Peyer's patch (tissue), 4 donors: ENCODE measurements at regions not wholly inside any gene's neighbourhood (a gene's known extent, or its start where the extent isn't known, plus 50 kb on each side); places are given as distances from the start of the nearest gene placed in this dataset.

Source experiments
- DNase-seq, 3 donors: peaks; one replicate each; pipeline ENCODE4 v3.0.0-alpha.2; 2017 to 2019
- H3K27ac ChIP-seq, 4 donors: fragments of 200-600 bp; sonication (generic); one replicate each; pipeline ENCODE4 v1.5.1; 2016 to 2019
- H3K27me3 ChIP-seq, 2 donors: fragments of 200-600 bp; sonication (generic); one replicate each; pipeline ENCODE4 v1.5.1; 2019
- H3K36me3 ChIP-seq, 3 donors: fragments of 200-600 bp; sonication (generic); one replicate each; pipeline ENCODE4 v1.5.1; 2016 to 2019
- H3K4me1 ChIP-seq, 4 donors: fragments of 200-600 bp; sonication (generic); one replicate each; pipeline ENCODE4 v1.5.1; 2016 to 2019
- H3K4me3 ChIP-seq, 4 donors: fragments of 200-600 bp; sonication (generic); 1 replicate in 3 of 4; 2 replicates in 1 of 4; pipeline ENCODE4 v1.5.1; 2016 to 2019; ENCODE audit warnings: mild to moderate bottlenecking in 1 of 4
- H3K9me3 ChIP-seq, 4 donors: fragments of 200-600 bp; sonication (generic); one replicate each; pipeline ENCODE4 v1.5.1; 2016 to 2019; ENCODE audit warnings: mild to moderate bottlenecking in 1 of 4
- CTCF ChIP-seq, 6 experiments: fragments of 450-650 bp in 4 of 6; fragments of 200-600 bp in 2 of 6; sonication (generic) in 1 of 6; IDR thresholded peaks; one replicate each; pipeline ENCODE4 v1.5.1; 2017 to 2019; ENCODE audit warnings: antibody characterized with exemption in 6 of 6, mild to moderate bottlenecking in 3 of 6, moderate library complexity in 1 of 6
- POLR2A ChIP-seq, 2 donors: fragments of 450-650 bp; IDR thresholded peaks; one replicate each; pipeline ENCODE4 v1.5.1; 2017; ENCODE audit warnings: antibody characterized with exemption in 2 of 2, mild to moderate bottlenecking in 2 of 2, moderate library complexity in 2 of 2

DNA sequence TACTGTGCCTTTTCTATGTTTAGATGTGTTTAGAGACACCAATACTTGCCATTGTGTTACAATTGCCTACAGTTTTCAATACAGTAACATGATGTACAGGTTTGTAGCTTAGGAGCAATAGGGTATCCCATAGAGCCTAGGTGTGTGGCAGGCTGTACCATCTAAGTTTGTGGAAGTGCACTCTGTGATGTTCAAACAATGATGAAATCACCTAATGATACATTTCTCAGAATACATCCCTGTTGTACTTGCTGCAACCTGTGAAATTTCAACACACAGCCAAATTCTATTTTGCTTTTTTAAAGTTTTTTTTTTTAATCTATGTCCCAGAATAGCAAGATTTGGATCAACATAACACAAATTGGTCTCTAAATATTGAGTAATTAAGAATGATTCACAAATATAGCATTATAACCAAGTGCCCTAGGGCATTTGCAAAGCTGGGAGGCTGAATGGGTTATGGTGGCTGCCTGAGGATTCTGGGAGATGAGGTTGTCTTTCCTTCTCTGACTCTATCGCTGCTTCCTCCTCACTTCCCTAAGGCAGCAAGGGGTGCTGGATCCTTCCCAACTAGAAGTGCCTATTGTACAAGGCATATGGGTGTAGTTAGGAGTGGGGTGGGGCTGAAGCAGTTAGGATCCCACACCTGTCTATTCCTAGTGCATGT, 78.3 kb downstream of the SKA1 start:
- Histone ChIP-seq H3K27me3 (no peaks in the 10 kb centered on the region), H3K4me3 (no peak overlapping the region), H3K4me1 (no peaks in the 10 kb centered on the region), H3K27ac (no peak overlapping the region), H3K9me3 (no peaks in the 10 kb centered on the region), H3K36me3 (no peaks in the 10 kb centered on the region)
- DNase-seq: no peak
- no peak for TF ChIP-seq POLR2A (IDR thresholded peaks at IDR 0.05)
- TF ChIP-seq CTCF (IDR thresholded peaks at IDR 0.05): no peak

DNA sequence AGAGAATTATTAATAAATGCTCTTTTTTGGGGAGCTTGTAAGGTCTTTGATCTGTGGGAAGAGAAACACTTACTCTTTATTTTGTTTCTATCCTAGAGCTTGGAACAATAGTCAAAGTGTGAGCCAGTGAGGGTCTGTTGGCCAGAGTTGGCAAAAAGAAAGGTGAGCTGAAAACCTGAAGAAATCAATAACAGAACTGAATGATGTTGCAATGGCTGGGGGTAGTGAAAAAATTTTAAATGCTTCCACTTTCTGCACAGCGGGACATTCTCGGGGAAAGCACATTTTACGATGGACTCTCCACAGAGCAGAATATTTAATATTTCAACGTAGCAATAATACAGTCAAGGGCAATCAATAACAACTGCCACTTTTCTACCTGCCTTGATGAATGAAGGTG, 78.9 kb downstream of the SKA1 start:
- DNase-seq: no peak
- no peak for TF ChIP-seq POLR2A (IDR thresholded peaks at IDR 0.05)
- TF ChIP-seq CTCF (IDR thresholded peaks at IDR 0.05): no peak
- H3K27me3 ChIP-seq: no peaks in the 10 kb centered on the region
- H3K27ac ChIP-seq: no peak overlapping the region
- H3K4me1 ChIP-seq: no peaks in the 10 kb centered on the region
- no peaks in the 10 kb centered on the region for H3K36me3 ChIP-seq
- no peak overlapping the region for H3K4me3 ChIP-seq
- H3K9me3 ChIP-seq: no peaks in the 10 kb centered on the region

DNA sequence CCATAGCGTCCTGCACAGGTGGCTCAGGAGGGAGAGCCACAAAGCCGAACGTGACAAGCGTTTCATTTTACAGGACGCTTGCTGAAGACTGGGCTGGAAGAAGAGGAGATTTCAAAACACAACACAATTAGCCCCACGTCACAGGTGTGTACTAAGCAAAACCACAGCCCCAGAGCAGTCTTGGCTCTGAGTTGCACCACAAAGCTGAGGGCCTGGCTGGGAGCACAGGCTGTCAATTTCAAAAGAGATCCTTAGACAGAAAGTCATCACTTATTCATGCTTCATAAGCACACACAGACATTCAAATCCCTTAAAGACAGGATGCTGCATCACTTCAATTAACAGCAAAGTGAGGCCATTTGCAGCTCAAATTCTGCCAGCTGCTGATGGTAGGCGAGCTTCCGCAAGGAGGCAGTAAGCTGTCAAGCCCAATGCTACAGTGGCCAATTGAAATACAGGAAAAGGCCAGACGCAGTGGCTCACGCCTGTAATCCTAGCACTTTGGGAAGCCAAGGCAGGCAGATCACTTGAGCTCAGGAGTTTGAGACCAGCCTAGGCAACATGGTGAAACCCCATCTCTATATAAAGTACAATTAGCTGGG, 79.6 kb downstream of the SKA1 start:
- no peak overlapping the region for H3K4me3 ChIP-seq
- no peaks in the 10 kb centered on the region for H3K9me3 ChIP-seq
- no peak overlapping the region for H3K27ac ChIP-seq
- DNase-seq: no peak
- no peaks in the 10 kb centered on the region for H3K36me3 ChIP-seq
- TF ChIP-seq POLR2A (IDR thresholded peaks at IDR 0.05) (no peak), CTCF (IDR thresholded peaks at IDR 0.05) (no peak)
- H3K4me1 ChIP-seq: no peaks in the 10 kb centered on the region
- H3K27me3 ChIP-seq: no peaks in the 10 kb centered on the region

GRCh38 chr18:50456285-50456684, 81.4 kb downstream of the SKA1 start:
- no peaks in the 10 kb centered on the region for H3K27me3 ChIP-seq
- H3K4me3 ChIP-seq: no peak overlapping the region
- DNase-seq: no peak
- H3K9me3 ChIP-seq: no peaks in the 10 kb centered on the region
- H3K4me1 ChIP-seq: no peaks in the 10 kb centered on the region
- H3K36me3 ChIP-seq: no peaks in the 10 kb centered on the region
- H3K27ac ChIP-seq: no peak overlapping the region
- TF ChIP-seq CTCF (IDR thresholded peaks at IDR 0.05) (no peak), POLR2A (IDR thresholded peaks at IDR 0.05) (no peak)

- no peak for DNase-seq
- Histone ChIP-seq H3K4me3 (no peak overlapping the region), H3K27ac (no peak overlapping the region), H3K27me3 (no peaks in the 10 kb centered on the region), H3K9me3 (no peaks in the 10 kb centered on the region), H3K36me3 (no peaks in the 10 kb centered on the region), H3K4me1 (no peaks in the 10 kb centered on the region)
- TF ChIP-seq CTCF (IDR thresholded peaks at IDR 0.05) (no peak), POLR2A (IDR thresholded peaks at IDR 0.05) (no peak)
These were observed 82.8 kb downstream of the SKA1 start for GRCh38 chr18:50457639-50458038.
